B cell (primary cell): ENCODE measurements at regions not wholly inside any gene's neighbourhood (a gene's known extent, or its start where the extent isn't known, plus 50 kb on each side); places are given as distances from the start of the nearest gene placed in this dataset.

Experiments used
- ATAC-seq: fragments of 200-7000 bp; cut with Tn5 transposase; one replicate; pipeline ENCODE4 v1.10.0; 2021; ENCODE audit warnings: low read depth, mild to moderate bottlenecking, moderate number of reproducible peaks, moderate library complexity
- CTCF ChIA-PET: fragments of 350-600 bp; sonication (Branson Sonifier 250); formaldehyde crosslinking; loops from one replicate; lab custom pipeline; 2021; ENCODE audit warnings: antibody characterized with exemption, inconsistent platforms; lab: Charles Lee
- POLR2A ChIA-PET: fragments of 350-600 bp; sonication (Branson Sonifier 250); formaldehyde crosslinking; loops from one replicate; lab custom pipeline; 2021; ENCODE audit warnings: antibody characterized with exemption; lab: Charles Lee
- DNase-seq: peaks from one replicate; pipeline ENCODE4 v3.0.0; 2013
- H2AFZ ChIP-seq: 2 replicates; pipeline ENCODE4 v1.6.1; 2012; ENCODE audit warnings: mild to moderate bottlenecking, low read depth, low read length; ENCODE audit not compliant: insufficient read depth, poor library complexity, severe bottlenecking
- H3K27ac ChIP-seq, 2 donors: 1 replicate in 1 of 2; 2 replicates in 1 of 2; pipeline ENCODE4 v1.5.1; 2012 to 2013; ENCODE audit warnings: low read length in 2 of 2, mild to moderate bottlenecking in 2 of 2, moderate library complexity in 1 of 2
- H3K27me3 ChIP-seq, 4 experiments: fragments of 200-600 bp in 1 of 4; sonication (generic) in 1 of 4; replicated peaks in 1 of 4; 1 replicate in 2 of 4; 2 replicates in 2 of 4; pipeline versions ENCODE4 v1.6.1 to v1.7.0; 2013 to 2016; ENCODE audit warnings: low read length in 3 of 4, mild to moderate bottlenecking in 2 of 4, mixed read lengths in 1 of 4, moderate library complexity in 1 of 4; ENCODE audit not compliant: insufficient read depth in 4 of 4, control insufficient read depth in 3 of 4; ENCODE audit errors: control extremely low read depth in 1 of 4
- H3K36me3 ChIP-seq, 2 experiments: replicated peaks in 1 of 2; 1 replicate in 1 of 2; 2 replicates in 1 of 2; pipeline versions ENCODE4 v1.6.1 to v1.7.1; 2013; ENCODE audit warnings: low read length in 1 of 2; ENCODE audit not compliant: insufficient read depth in 2 of 2, control insufficient read depth in 1 of 2; ENCODE audit errors: control extremely low read depth in 1 of 2, extremely low read depth in 1 of 2
- H3K4me1 ChIP-seq, 2 donors: fragments of 200-600 bp in 1 of 2; sonication (generic) in 1 of 2; 1 replicate in 1 of 2; 2 replicates in 1 of 2; pipeline versions ENCODE4 v1.5.1 to v1.6.1; 2013 to 2017; ENCODE audit warnings: low read length in 2 of 2; ENCODE audit not compliant: control insufficient read depth in 2 of 2, insufficient read depth in 2 of 2
- H3K4me2 ChIP-seq: replicated peaks from 2 replicates; pipeline ENCODE3; 2012; ENCODE audit warnings: mild to moderate bottlenecking, low read depth, low read length; ENCODE audit not compliant: poor library complexity, severe bottlenecking
- H3K4me3 ChIP-seq, 5 experiments: fragments of 200-600 bp in 1 of 5; sonication (generic) in 1 of 5; 1 replicate in 3 of 5; 2 replicates in 2 of 5; pipeline versions ENCODE4 v1.5.1 to v1.7.0; 2011 to 2016; ENCODE audit warnings: low read length in 4 of 5, mild to moderate bottlenecking in 4 of 5, low read depth in 2 of 5, control low read depth in 1 of 5, moderate library complexity in 1 of 5; ENCODE audit not compliant: insufficient read depth in 1 of 5; ENCODE audit errors: control extremely low read depth in 1 of 5, extremely low read depth in 1 of 5
- H3K79me2 ChIP-seq: fragments of 200-600 bp; sonication (generic); one replicate; pipeline ENCODE4 v1.6.0; 2016; ENCODE audit warnings: low read length; ENCODE audit not compliant: control insufficient read depth, insufficient read depth
- H3K9ac ChIP-seq: fragments of 200-600 bp; sonication (generic); 2 replicates; pipeline ENCODE4 v1.6.1; 2017; ENCODE audit warnings: mild to moderate bottlenecking, low read length, moderate library complexity
- H3K9me3 ChIP-seq, 3 donors: one replicate each; pipeline versions ENCODE4 v1.6.1 to v1.7.1; 2013; ENCODE audit warnings: low read length in 2 of 3; ENCODE audit not compliant: control insufficient read depth in 2 of 3, insufficient read depth in 1 of 3; ENCODE audit errors: control extremely low read depth in 1 of 3
- H4K20me1 ChIP-seq: 2 replicates; pipeline ENCODE4 v1.6.0; 2012; ENCODE audit warnings: mild to moderate bottlenecking, low read length; ENCODE audit not compliant: insufficient read depth, control insufficient read depth, poor library complexity, severe bottlenecking
- H3K27ac Mint-ChIP-seq: one replicate; pipeline ENCODE4 v1.8.0; 2021; ENCODE audit warnings: mixed read lengths
- H3K27me3 Mint-ChIP-seq: one replicate; pipeline ENCODE4 v1.8.0; 2021; ENCODE audit warnings: mixed read lengths
- H3K4me1 Mint-ChIP-seq: one replicate; pipeline ENCODE4 v1.8.0; 2021; ENCODE audit warnings: mixed read lengths
- H3K4me3 Mint-ChIP-seq: one replicate; pipeline ENCODE4 v1.8.0; 2021; ENCODE audit warnings: mixed read lengths
- H3K9me3 Mint-ChIP-seq: one replicate; pipeline ENCODE4 v1.8.0; 2022; ENCODE audit warnings: mixed read lengths; ENCODE audit not compliant: insufficient read depth
- CTCF ChIP-seq: fragments of 200-600 bp; IDR thresholded peaks from one replicate; pipeline ENCODE4 v1.8.0; 2022; ENCODE audit warnings: antibody characterized with exemption, mild to moderate bottlenecking
- EZH2 ChIP-seq: IDR thresholded peaks from 2 replicates; pipeline ENCODE4 v1.6.1; 2012; ENCODE audit warnings: borderline replicate concordance, low read depth, mild to moderate bottlenecking, moderate library complexity, low read length; ENCODE audit not compliant: insufficient read depth, poor library complexity, severe bottlenecking
- WGBS: methylation state at CpG from one replicate; pipeline ENCODE4 v1.1.5; 2013; ENCODE audit warnings: missing lambda C conversion rate; ENCODE audit not compliant: insufficient coverage; 5-methylcytosine and 5-hydroxymethylcytosine counted together
- intact Hi-C: fragments of 100-400 bp; cut with micrococcal nuclease; formaldehyde crosslinking; loops from one replicate; pipeline ENCODE4 v1.10.0; 2022

GRCh38 chr4:180828455-180829018, 1414.7 kb upstream of the TENM3 start:
- no peak for ATAC-seq
- Histone ChIP-seq H4K20me1 (no peaks in the 10 kb centered on the region), H2AFZ (no peak overlapping the region), H3K27me3 (no peaks in the 10 kb centered on the region), H3K4me1 (no peaks in the 10 kb centered on the region), H3K79me2 (no peaks in the 10 kb centered on the region), H3K27ac (no peak overlapping the region), H3K9ac (no peak overlapping the region), H3K9me3 (no peaks in the 10 kb centered on the region), H3K4me2 (no peak overlapping the region), H3K36me3 (no peaks in the 10 kb centered on the region), H3K4me3 (no peak overlapping the region)
- WGBS: no CpG with 5 or more reads among the region's 2 CpGs
- intact Hi-C loops: no loop called here
- Mint-ChIP-seq H3K27ac (no peak overlapping the region), H3K4me1 (no peaks in the 10 kb centered on the region), H3K27me3 (no peaks in the 10 kb centered on the region), H3K9me3 (no peaks in the 10 kb centered on the region), H3K4me3 (no peak overlapping the region)
- ChIA-PET POLR2A (no interaction called here), CTCF (no interaction called here)
- no peak for TF ChIP-seq EZH2
- no peak for DNase-seq

GRCh38 chr4:180832073-180832472, 1411.1 kb upstream of the TENM3 start:
- H3K4me2 ChIP-seq: no peak overlapping the region
- H4K20me1 ChIP-seq: no peaks in the 10 kb centered on the region
- no peak overlapping the region for H3K27ac ChIP-seq
- intact Hi-C loops: no loop called here
- H3K9ac ChIP-seq: no peak overlapping the region
- no peak overlapping the region for H2AFZ ChIP-seq
- H3K79me2 ChIP-seq: no peaks in the 10 kb centered on the region
- no peak for TF ChIP-seq EZH2
- no peak for TF ChIP-seq CTCF
- Mint-ChIP-seq H3K27me3 (no peaks in the 10 kb centered on the region), H3K4me1 (no peaks in the 10 kb centered on the region), H3K27ac (no peak overlapping the region), H3K4me3 (no peak overlapping the region), H3K9me3 (no peaks in the 10 kb centered on the region)
- DNase-seq (no peak), ATAC-seq (no peak)
- no peaks in the 10 kb centered on the region for H3K36me3 ChIP-seq
- ChIA-PET CTCF (no interaction called here), POLR2A (no interaction called here)
- no peak overlapping the region for H3K4me3 ChIP-seq
- H3K27me3 ChIP-seq: no peaks in the 10 kb centered on the region
- H3K9me3 ChIP-seq: no peaks in the 10 kb centered on the region
- WGBS: 0% methylated on average over 1 of the region's 3 CpGs
- H3K4me1 ChIP-seq: no peaks in the 10 kb centered on the region
